IMR-90 (cell line): ENCODE measurements at regions not wholly inside any gene's neighbourhood (a gene's known extent, or its start where the extent isn't known, plus 50 kb on each side); places are given as distances from the start of the nearest gene placed in this dataset.

ENCODE experiments used
- BHLHE40 ChIP-seq: fragments of 150-350 bp; IDR thresholded peaks from 2 replicates; pipeline ENCODE4 v1.6.1; 2016; ENCODE audit warnings: mild to moderate bottlenecking, low read depth, low read length
- POLR2A ChIP-seq: IDR thresholded peaks from 2 replicates; pipeline ENCODE4 v1.6.1; 2012; ENCODE audit warnings: mild to moderate bottlenecking, low read depth, low read length
- TF ChIP-seq, protein P1 (sequence below): conservative IDR thresholded peaks from 2 replicates; pipeline ENCODE4 v1.5.1; 2012; ENCODE audit warnings: mild to moderate bottlenecking, low read depth, low read length, improper control_type of control experiment
- TF ChIP-seq, protein P2 (sequence below): fragments of 150-350 bp; IDR thresholded peaks from 2 replicates; pipeline ENCODE4 v1.6.1; 2016; ENCODE audit warnings: low read depth, mild to moderate bottlenecking, low read length, moderate library complexity, borderline replicate concordance

DNA sequence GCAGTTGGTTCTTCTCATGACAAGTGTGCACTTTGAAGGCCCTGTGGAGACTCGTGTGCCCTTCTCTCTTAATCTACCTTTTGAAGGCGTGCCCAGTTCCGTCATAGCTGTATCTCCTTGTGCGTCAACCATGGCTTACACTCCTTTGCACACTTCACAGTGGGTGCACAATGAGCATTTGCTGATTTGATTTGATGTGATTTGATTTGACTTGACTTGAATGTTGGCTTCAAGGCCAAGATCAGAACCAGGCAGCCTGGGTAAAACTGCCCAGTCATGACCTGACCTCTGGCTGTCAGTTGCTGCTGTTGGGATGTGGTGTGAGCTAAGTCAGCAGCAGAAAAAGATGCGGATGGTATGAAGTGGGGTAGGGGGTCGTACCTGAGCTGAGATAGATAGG, 670.3 kb upstream of the HS6ST1 start:
- TF ChIP-seq, protein P1, sequence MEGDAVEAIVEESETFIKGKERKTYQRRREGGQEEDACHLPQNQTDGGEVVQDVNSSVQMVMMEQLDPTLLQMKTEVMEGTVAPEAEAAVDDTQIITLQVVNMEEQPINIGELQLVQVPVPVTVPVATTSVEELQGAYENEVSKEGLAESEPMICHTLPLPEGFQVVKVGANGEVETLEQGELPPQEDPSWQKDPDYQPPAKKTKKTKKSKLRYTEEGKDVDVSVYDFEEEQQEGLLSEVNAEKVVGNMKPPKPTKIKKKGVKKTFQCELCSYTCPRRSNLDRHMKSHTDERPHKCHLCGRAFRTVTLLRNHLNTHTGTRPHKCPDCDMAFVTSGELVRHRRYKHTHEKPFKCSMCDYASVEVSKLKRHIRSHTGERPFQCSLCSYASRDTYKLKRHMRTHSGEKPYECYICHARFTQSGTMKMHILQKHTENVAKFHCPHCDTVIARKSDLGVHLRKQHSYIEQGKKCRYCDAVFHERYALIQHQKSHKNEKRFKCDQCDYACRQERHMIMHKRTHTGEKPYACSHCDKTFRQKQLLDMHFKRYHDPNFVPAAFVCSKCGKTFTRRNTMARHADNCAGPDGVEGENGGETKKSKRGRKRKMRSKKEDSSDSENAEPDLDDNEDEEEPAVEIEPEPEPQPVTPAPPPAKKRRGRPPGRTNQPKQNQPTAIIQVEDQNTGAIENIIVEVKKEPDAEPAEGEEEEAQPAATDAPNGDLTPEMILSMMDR, result no peak
- TF ChIP-seq BHLHE40, result no peak
- TF ChIP-seq, protein P2, sequence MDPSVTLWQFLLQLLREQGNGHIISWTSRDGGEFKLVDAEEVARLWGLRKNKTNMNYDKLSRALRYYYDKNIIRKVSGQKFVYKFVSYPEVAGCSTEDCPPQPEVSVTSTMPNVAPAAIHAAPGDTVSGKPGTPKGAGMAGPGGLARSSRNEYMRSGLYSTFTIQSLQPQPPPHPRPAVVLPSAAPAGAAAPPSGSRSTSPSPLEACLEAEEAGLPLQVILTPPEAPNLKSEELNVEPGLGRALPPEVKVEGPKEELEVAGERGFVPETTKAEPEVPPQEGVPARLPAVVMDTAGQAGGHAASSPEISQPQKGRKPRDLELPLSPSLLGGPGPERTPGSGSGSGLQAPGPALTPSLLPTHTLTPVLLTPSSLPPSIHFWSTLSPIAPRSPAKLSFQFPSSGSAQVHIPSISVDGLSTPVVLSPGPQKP, result no peak
- TF ChIP-seq POLR2A, result no peak
